PC-9 (cell line): ENCODE measurements at regions not wholly inside any gene's neighbourhood (a gene's known extent, or its start where the extent isn't known, plus 50 kb on each side); places are given as distances from the start of the nearest gene placed in this dataset.

Source experiments
- BruUV-seq: library from RNA; stranded (reverse); fragments of 400-500 nt; replicated peaks from 2 replicates; lab custom pipeline; 2021; lab: Mats Ljungman, UMichigan
- CTCF ChIA-PET: fragments of 300-600 bp; sonication (Branson Sonifier 250); formaldehyde crosslinking; loops from one replicate; lab custom pipeline; 2022; ENCODE audit warnings: antibody characterized with exemption; lab: Charles Lee
- POLR2A ChIA-PET: fragments of 300-600 bp; sonication (Branson Sonifier 250); formaldehyde crosslinking; loops from one replicate; lab custom pipeline; 2022; ENCODE audit warnings: antibody characterized with exemption; ENCODE audit not compliant: unreplicated experiment; lab: Charles Lee
- DNase-seq, 2 experiments: peaks; one replicate each; pipeline versions ENCODE4 v3.0.0 to v3.0.0-alpha.2; 2015 to 2022; ENCODE audit warnings: mixed read lengths in 1 of 2
- H2AFZ ChIP-seq: fragments of 200-600 bp; sonication (generic); 2 replicates; pipeline ENCODE4 v1.8.1; 2017; ENCODE audit warnings: antibody characterized with exemption
- H3F3A ChIP-seq: fragments of 200-600 bp; sonication (generic); 2 replicates; pipeline ENCODE4 v1.8.1; 2017; ENCODE audit warnings: antibody characterized with exemption, mild to moderate bottlenecking, low read depth; ENCODE audit not compliant: insufficient read depth
- H3K27ac ChIP-seq: fragments of 200-600 bp; sonication (generic); 2 replicates; pipeline ENCODE4 v1.6.1; 2016; ENCODE audit warnings: mixed run types
- H3K27me3 ChIP-seq: fragments of 200-600 bp; sonication (generic); 2 replicates; pipeline ENCODE4 v1.6.1; 2016; ENCODE audit warnings: low read depth, mixed run types; ENCODE audit not compliant: insufficient read depth
- H3K36me3 ChIP-seq: fragments of 200-600 bp; sonication (generic); 2 replicates; pipeline ENCODE4 v1.6.1; 2016; ENCODE audit warnings: low read depth, mixed run types
- H3K4me1 ChIP-seq: fragments of 200-600 bp; sonication (generic); replicated peaks from 2 replicates; pipeline ENCODE4 v1.6.1; 2016; ENCODE audit warnings: mixed run types; ENCODE audit not compliant: insufficient read depth
- H3K4me2 ChIP-seq: fragments of 200-600 bp; sonication (generic); 2 replicates; pipeline ENCODE4 v1.6.1; 2017; ENCODE audit warnings: mixed run types
- H3K4me3 ChIP-seq: fragments of 200-600 bp; sonication (generic); 2 replicates; pipeline ENCODE4 v1.6.1; 2016; ENCODE audit warnings: mixed run types
- H3K79me2 ChIP-seq: fragments of 200-600 bp; sonication (generic); 2 replicates; pipeline ENCODE4 v1.6.1; 2017; ENCODE audit warnings: low read depth, mixed run types
- H3K9me2 ChIP-seq: fragments of 200-600 bp; sonication (generic); 2 replicates; pipeline ENCODE4 v1.8.1; 2017; ENCODE audit warnings: mild to moderate bottlenecking; ENCODE audit not compliant: insufficient read depth
- H3K9me3 ChIP-seq: fragments of 200-600 bp; sonication (generic); 2 replicates; pipeline ENCODE4 v1.8.1; 2016; ENCODE audit warnings: low read depth; ENCODE audit not compliant: insufficient read depth
- H4K20me1 ChIP-seq: fragments of 200-600 bp; sonication (generic); 2 replicates; pipeline ENCODE4 v1.8.1; 2017; ENCODE audit not compliant: insufficient read depth
- CTCF ChIP-seq: fragments of 200-600 bp; sonication (generic); conservative IDR thresholded peaks from 2 replicates; pipeline ENCODE4 v1.6.1; 2017; ENCODE audit warnings: mixed run types, antibody characterized with exemption, mild to moderate bottlenecking, moderate library complexity
- EZH2 ChIP-seq: fragments of 200-600 bp; sonication (generic); IDR thresholded peaks from 2 replicates; pipeline ENCODE4 v1.8.0; 2017; ENCODE audit warnings: antibody characterized with exemption, low read depth
- intact Hi-C: fragments of 100-400 bp; cut with micrococcal nuclease; formaldehyde crosslinking; loops from one replicate; pipeline ENCODE4 v1.10.0; 2022; ENCODE audit not compliant: unreplicated experiment

GRCh38 chr21:16087523-16087922 is 357.7 kb downstream of the USP25 start:
- ChIA-PET CTCF (no interaction called here), POLR2A (no interaction called here)
- Histone ChIP-seq H4K20me1 (no peaks in the 10 kb centered on the region), H3K9me3 (no peaks in the 10 kb centered on the region), H3K27ac (no peak overlapping the region), H3K36me3 (no peaks in the 10 kb centered on the region), H3K79me2 (no peaks in the 10 kb centered on the region), H3K4me2 (no peak overlapping the region), H3K4me3 (no peak overlapping the region), H3K9me2 (no peaks in the 10 kb centered on the region), H3K4me1 (no peaks in the 10 kb centered on the region), H3K27me3 (no peaks in the 10 kb centered on the region), H3F3A (no peaks in the 10 kb centered on the region), H2AFZ (no peak overlapping the region)
- TF ChIP-seq EZH2, result no peak
- TF ChIP-seq CTCF, result no peak
- intact Hi-C loops, result loop anchor here (10.0 kb wide), 1 partner anchor 1177 kb away; no protein-coding TSS in a partner anchor
- no peak for DNase-seq
- no TSS peak for BruUV-seq

GRCh38 chr21:16088056-16088455 is 358.3 kb downstream of the USP25 start:
- POLR2A ChIA-PET, result no interaction called here
- Histone ChIP-seq H3K9me2 (no peaks in the 10 kb centered on the region), H3K9me3 (no peaks in the 10 kb centered on the region), H2AFZ (no peak overlapping the region), H3K4me1 (no peaks in the 10 kb centered on the region), H3K79me2 (no peaks in the 10 kb centered on the region), H3K27ac (no peak overlapping the region), H3F3A (no peaks in the 10 kb centered on the region), H3K4me2 (no peak overlapping the region), H3K27me3 (no peaks in the 10 kb centered on the region), H3K4me3 (no peak overlapping the region), H4K20me1 (no peaks in the 10 kb centered on the region), H3K36me3 (no peaks in the 10 kb centered on the region)
- DNase-seq, result no peak
- TF ChIP-seq CTCF (no peak), EZH2 (no peak)
- CTCF ChIA-PET, result no interaction called here
- BruUV-seq, result no TSS peak
- intact Hi-C loops, result loop anchor here (10.0 kb wide), 1 partner anchor 1177 kb away; no protein-coding TSS in a partner anchor

- CTCF ChIA-PET, result no interaction called here
These were observed 365.2 kb downstream of the USP25 start for GRCh38 chr21:16095005-16095404.

More at GRCh38 chr21:16095005-16095404, 365.2 kb downstream of the USP25 start:
- no TSS peak for BruUV-seq
- Histone ChIP-seq H3K36me3 (no peaks in the 10 kb centered on the region), H2AFZ (no peak overlapping the region), H3K9me2 (no peaks in the 10 kb centered on the region), H3K4me2 (no peak overlapping the region), H4K20me1 (no peaks in the 10 kb centered on the region), H3K27me3 (no peaks in the 10 kb centered on the region), H3K4me1 (no peaks in the 10 kb centered on the region), H3K27ac (no peak overlapping the region), H3F3A (no peaks in the 10 kb centered on the region), H3K9me3 (no peaks in the 10 kb centered on the region), H3K4me3 (no peak overlapping the region), H3K79me2 (no peaks in the 10 kb centered on the region)
- no peak for DNase-seq
- intact Hi-C loops, result no loop called here
- POLR2A ChIA-PET, result no interaction called here
- TF ChIP-seq CTCF (no peak), EZH2 (no peak)
